Anterior cingulate cortex (tissue), 58 donors: ENCODE measurements at regions not wholly inside any gene's neighbourhood (a gene's known extent, or its start where the extent isn't known, plus 50 kb on each side); places are given as distances from the start of the nearest gene placed in this dataset.
"Not testable (repeated sequence)": the region's sequence is repeated elsewhere in the genome, so short reads cannot be mapped to it uniquely, and the experiment has no call there.

ENCODE experiments used
- DNase-seq, 58 donors: peaks; one replicate each; lab custom pipeline; 2025; lab: John Stamatoyannopoulos, UW

- no peak for DNase-seq
Observed at GRCh38 chr4:158122501-158122900, 50.3 kb downstream of the GASK1B start.

GRCh38 chr4:158121161-158121579, 51.7 kb downstream of the GASK1B start:
- DNase-seq = no peak

GRCh38 chr4:158120645-158121151, 52.1 kb downstream of the GASK1B start:
- peak in 4 of 58 donors; percentile 2 to 36 (median 3) for DNase-seq

- DNase-seq = no peak
Observed at GRCh38 chr4:158112611-158113010, 60.2 kb downstream of the GASK1B start.

GRCh38 chr4:158111241-158111640, 61.6 kb downstream of the GASK1B start:
- no peak for DNase-seq

GRCh38 chr4:158102904-158103303, 69.9 kb downstream of the GASK1B start:
- no peak for DNase-seq

- DNase-seq = no peak
Observed at GRCh38 chr4:158099686-158100085, 73.1 kb downstream of the GASK1B start.

GRCh38 chr4:158098802-158099201, 74.0 kb downstream of the GASK1B start:
- no peak for DNase-seq

- no peak for DNase-seq
Observed at GRCh38 chr4:158094413-158095134, 78.3 kb downstream of the GASK1B start.

- DNase-seq = peak in 4 of 58 donors; percentile 0 to 14 (median 4)
Observed at GRCh38 chr4:158090323-158090722, 82.5 kb downstream of the GASK1B start.

- DNase-seq = not testable (repeated sequence)
Observed at GRCh38 chr4:158089897-158090296, 82.9 kb downstream of the GASK1B start.

GRCh38 chr4:158080354-158080753, 92.5 kb downstream of the GASK1B start:
- DNase-seq = no peak

- DNase-seq = no peak
Observed at GRCh38 chr4:158079661-158080060, 93.2 kb downstream of the GASK1B start.

- DNase-seq = no peak
Observed at GRCh38 chr4:158077835-158078234, 95.0 kb downstream of the GASK1B start.

- no peak for DNase-seq
Observed at GRCh38 chr4:158074851-158075250, 98.0 kb downstream of the GASK1B start.

GRCh38 chr4:158071931-158072330, 100.9 kb downstream of the GASK1B start:
- DNase-seq = no peak

GRCh38 chr4:158068068-158068467, 104.8 kb downstream of the GASK1B start:
- DNase-seq = no peak

GRCh38 chr4:158067646-158068045, 105.2 kb downstream of the GASK1B start:
- DNase-seq = no peak

- no peak for DNase-seq
Observed at GRCh38 chr4:158065603-158066002, 107.2 kb downstream of the GASK1B start.

- no peak for DNase-seq
Observed at GRCh38 chr4:158065176-158065575, 107.6 kb downstream of the GASK1B start.

- DNase-seq = no peak
Observed at GRCh38 chr4:158056689-158057245, 116.1 kb downstream of the GASK1B start.

- no peak for DNase-seq
Observed at GRCh38 chr4:158055668-158056067, 117.2 kb downstream of the GASK1B start.
